HEK293 (cell line): ENCODE measurements at regions not wholly inside any gene's neighbourhood (a gene's known extent, or its start where the extent isn't known, plus 50 kb on each side); places are given as distances from the start of the nearest gene placed in this dataset.

Source experiments
- CTCF ChIA-PET: fragments of 350-600 bp; formaldehyde crosslinking; extraction: SDS; loops from one replicate; lab custom pipeline; 2021; ENCODE audit warnings: antibody characterized with exemption; lab: Yijun Ruan, JAX
- POLR2A ChIA-PET: fragments of 300-600 bp; formaldehyde crosslinking; extraction: SDS; loops from one replicate; lab custom pipeline; 2020; ENCODE audit warnings: antibody characterized with exemption, inconsistent platforms; lab: Yijun Ruan, JAX
- H3K27ac ChIP-seq: fragments of 200-500 bp; sonication (Bioruptor generic); 2 replicates; pipeline ENCODE4 v1.5.1; 2014; ENCODE audit warnings: low read depth, low read length, control low read depth, inconsistent platforms; ENCODE audit errors: extremely low read depth
- H3K36me3 ChIP-seq, 2 experiments: fragments of 200-500 bp in 1 of 2; sonication (Bioruptor generic) in 1 of 2; 1 replicate in 1 of 2; 2 replicates in 1 of 2; pipeline ENCODE4 v1.5.1; 2014 to 2017; ENCODE audit warnings: inconsistent platforms in 2 of 2, low read length in 2 of 2; ENCODE audit not compliant: control insufficient read depth in 2 of 2, insufficient read depth in 1 of 2
- H3K4me1 ChIP-seq: fragments of 200-500 bp; sonication (Bioruptor generic); 2 replicates; pipeline ENCODE4 v1.5.1; 2014; ENCODE audit warnings: mild to moderate bottlenecking, low read length, inconsistent platforms; ENCODE audit not compliant: control insufficient read depth, insufficient read depth
- H3K4me3 ChIP-seq: 2 replicates; pipeline ENCODE4 v1.5.1; 2011; ENCODE audit warnings: low read depth, mild to moderate bottlenecking, control low read depth, low read length, moderate library complexity
- H3K9me3 ChIP-seq: fragments of 200-500 bp; sonication (Bioruptor generic); 2 replicates; pipeline ENCODE4 v1.5.1; 2014; ENCODE audit warnings: low read depth, low read length, inconsistent platforms; ENCODE audit not compliant: control insufficient read depth, insufficient read depth
- KLF16 ChIP-seq: fragments of 450-650 bp; formaldehyde crosslinking; IDR thresholded peaks from 2 replicates; pipeline ENCODE4 v1.5.1; 2017; ENCODE audit warnings: missing biosample characterization, missing genetic modification characterization
- MEIS1 ChIP-seq: sonication (generic); formaldehyde crosslinking; IDR thresholded peaks from 2 replicates; pipeline ENCODE4 v1.8.1; 2022; ENCODE audit warnings: missing genetic modification reagents, mild to moderate bottlenecking, borderline replicate concordance
- RBAK ChIP-seq: fragments of 450-650 bp; formaldehyde crosslinking; IDR thresholded peaks from 2 replicates; pipeline ENCODE4 v1.5.1; 2016; ENCODE audit warnings: missing biosample characterization, missing genetic modification characterization
- ZNF521 ChIP-seq: fragments of 450-650 bp; formaldehyde crosslinking; IDR thresholded peaks from 2 replicates; pipeline ENCODE4 v1.5.1; 2017; ENCODE audit warnings: missing biosample characterization, mild to moderate bottlenecking, missing genetic modification characterization
- ZNF624 ChIP-seq: fragments of 450-650 bp; formaldehyde crosslinking; IDR thresholded peaks from 2 replicates; pipeline ENCODE4 v1.5.1; 2017; ENCODE audit warnings: missing biosample characterization, missing genetic modification characterization
- ZNF677 ChIP-seq: fragments of 450-650 bp; IDR thresholded peaks from 2 replicates; pipeline ENCODE4 v1.5.0; 2018; ENCODE audit warnings: missing biosample characterization, mild to moderate bottlenecking, missing genetic modification characterization, moderate library complexity
- ZNF701 ChIP-seq: fragments of 450-650 bp; formaldehyde crosslinking; IDR thresholded peaks from 2 replicates; pipeline ENCODE4 v1.5.1; 2016; ENCODE audit warnings: missing biosample characterization, missing genetic modification characterization
- ZNF785 ChIP-seq: fragments of 450-650 bp; formaldehyde crosslinking; IDR thresholded peaks from 2 replicates; pipeline ENCODE4 v1.5.1; 2016; ENCODE audit warnings: missing biosample characterization, missing genetic modification characterization
- TF ChIP-seq, protein P1 (sequence below): fragments of 450-650 bp; formaldehyde crosslinking; IDR thresholded peaks from 2 replicates; pipeline ENCODE4 v1.5.1; 2016; ENCODE audit warnings: missing biosample characterization, missing genetic modification characterization
- TF ChIP-seq, protein P2 (sequence below): fragments of 450-650 bp; formaldehyde crosslinking; IDR thresholded peaks from 2 replicates; pipeline ENCODE4 v1.5.1; 2016; ENCODE audit warnings: missing biosample characterization, missing genetic modification characterization
- TF ChIP-seq, protein P3 (sequence below): fragments of 450-650 bp; formaldehyde crosslinking; IDR thresholded peaks from 2 replicates; pipeline ENCODE4 v1.5.1; 2016; ENCODE audit warnings: missing biosample characterization, missing genetic modification characterization, low read depth
- TF ChIP-seq, protein P4 (sequence below): fragments of 450-650 bp; formaldehyde crosslinking; IDR thresholded peaks from 2 replicates; pipeline ENCODE4 v1.5.1; 2016; ENCODE audit warnings: missing biosample characterization, missing genetic modification characterization

DNA sequence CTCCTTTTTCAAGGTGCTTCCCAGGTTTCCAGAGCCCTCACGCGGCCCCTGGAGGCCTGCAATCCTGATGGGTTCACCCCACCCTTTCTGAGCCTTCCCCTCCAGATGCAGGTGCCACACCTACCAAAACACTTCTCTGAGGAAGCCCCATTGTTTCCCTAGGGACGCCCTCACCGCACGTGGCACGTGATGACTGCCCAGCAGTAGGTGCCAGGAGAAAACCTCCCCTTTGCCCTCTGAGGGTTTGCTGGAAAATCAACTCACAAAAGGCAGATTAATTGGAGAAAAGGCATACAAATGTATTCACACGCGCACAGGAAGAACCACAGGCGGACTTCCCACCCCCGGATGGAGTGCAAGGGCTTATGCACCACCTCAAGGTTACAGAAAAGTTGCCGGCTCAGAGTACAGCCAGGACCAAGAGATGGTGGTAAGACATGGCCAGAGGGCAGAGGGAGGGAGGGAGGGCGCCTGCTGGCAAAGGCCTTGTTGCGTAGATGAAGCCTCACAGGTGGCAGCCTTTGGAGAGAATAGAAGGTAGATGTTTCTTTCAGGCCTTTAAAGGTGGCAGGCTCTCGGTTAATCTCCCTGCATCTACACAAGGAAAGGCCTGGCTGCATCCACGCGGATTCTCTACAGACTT lies 269.4 kb upstream of the RAB6C start (continued):
- TF ChIP-seq, protein P1, sequence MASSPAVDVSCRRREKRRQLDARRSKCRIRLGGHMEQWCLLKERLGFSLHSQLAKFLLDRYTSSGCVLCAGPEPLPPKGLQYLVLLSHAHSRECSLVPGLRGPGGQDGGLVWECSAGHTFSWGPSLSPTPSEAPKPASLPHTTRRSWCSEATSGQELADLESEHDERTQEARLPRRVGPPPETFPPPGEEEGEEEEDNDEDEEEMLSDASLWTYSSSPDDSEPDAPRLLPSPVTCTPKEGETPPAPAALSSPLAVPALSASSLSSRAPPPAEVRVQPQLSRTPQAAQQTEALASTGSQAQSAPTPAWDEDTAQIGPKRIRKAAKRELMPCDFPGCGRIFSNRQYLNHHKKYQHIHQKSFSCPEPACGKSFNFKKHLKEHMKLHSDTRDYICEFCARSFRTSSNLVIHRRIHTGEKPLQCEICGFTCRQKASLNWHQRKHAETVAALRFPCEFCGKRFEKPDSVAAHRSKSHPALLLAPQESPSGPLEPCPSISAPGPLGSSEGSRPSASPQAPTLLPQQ: no peak

DNA sequence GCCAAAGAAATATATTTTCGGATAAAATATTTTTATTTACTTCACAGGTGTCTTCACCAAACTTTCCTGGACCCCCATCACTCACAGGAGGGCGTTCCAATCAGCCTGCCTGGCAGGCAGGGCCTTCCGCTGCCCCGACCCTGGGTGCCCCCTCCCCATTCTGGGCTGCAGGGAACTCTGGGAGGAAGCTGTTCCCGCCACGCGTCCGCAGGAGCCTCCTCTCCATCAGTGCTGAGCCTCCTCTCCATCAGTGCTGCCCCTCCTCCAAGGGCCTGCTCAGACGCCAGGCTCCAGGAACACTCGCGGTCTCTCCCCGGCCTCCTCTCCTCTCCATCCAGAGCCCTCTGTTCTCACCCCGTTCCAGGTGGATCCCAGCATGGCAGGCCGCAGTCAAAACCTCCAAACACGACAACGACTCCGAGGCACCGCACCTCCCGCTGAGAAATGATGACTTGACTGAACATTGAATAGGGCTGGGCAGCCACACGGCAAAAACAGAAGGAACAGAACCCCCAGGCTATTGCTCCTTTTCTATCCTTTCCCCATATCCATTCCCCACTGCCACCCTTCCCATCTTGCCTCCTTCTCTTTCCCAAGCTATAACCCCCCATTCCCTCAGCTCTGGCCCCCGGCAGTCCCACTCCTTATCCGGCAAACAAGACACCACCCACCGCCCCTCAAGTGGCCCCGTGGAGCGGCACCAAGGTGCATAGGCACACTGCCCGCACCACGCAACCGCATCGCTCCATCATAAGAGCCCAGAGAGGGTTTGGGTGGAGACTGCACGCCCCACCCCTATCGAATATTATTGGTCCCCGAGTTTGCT lies 268.6 kb upstream of the RAB6C start:
- no peak for TF ChIP-seq ZNF521 (tag by site-specific recombination)
- TF ChIP-seq, protein P2, sequence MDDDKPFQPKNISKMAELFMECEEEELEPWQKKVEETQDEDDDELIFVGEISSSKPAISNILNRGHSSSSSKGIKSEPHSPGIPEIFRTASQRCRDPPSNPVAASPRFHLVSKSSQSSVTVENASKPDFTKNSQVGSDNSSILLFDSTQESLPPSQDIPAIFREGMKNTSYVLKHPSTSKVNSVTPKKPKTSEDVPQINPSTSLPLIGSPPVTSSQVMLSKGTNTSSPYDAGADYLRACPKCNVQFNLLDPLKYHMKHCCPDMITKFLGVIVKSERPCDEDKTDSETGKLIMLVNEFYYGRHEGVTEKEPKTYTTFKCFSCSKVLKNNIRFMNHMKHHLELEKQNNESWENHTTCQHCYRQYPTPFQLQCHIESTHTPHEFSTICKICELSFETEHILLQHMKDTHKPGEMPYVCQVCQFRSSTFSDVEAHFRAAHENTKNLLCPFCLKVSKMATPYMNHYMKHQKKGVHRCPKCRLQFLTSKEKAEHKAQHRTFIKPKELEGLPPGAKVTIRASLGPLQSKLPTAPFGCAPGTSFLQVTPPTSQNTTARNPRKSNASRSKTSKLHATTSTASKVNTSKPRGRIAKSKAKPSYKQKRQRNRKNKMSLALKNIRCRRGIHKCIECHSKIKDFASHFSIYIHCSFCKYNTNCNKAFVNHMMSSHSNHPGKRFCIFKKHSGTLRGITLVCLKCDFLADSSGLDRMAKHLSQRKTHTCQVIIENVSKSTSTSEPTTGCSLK (tag by site-specific recombination): no peak
- TF ChIP-seq, protein P3, sequence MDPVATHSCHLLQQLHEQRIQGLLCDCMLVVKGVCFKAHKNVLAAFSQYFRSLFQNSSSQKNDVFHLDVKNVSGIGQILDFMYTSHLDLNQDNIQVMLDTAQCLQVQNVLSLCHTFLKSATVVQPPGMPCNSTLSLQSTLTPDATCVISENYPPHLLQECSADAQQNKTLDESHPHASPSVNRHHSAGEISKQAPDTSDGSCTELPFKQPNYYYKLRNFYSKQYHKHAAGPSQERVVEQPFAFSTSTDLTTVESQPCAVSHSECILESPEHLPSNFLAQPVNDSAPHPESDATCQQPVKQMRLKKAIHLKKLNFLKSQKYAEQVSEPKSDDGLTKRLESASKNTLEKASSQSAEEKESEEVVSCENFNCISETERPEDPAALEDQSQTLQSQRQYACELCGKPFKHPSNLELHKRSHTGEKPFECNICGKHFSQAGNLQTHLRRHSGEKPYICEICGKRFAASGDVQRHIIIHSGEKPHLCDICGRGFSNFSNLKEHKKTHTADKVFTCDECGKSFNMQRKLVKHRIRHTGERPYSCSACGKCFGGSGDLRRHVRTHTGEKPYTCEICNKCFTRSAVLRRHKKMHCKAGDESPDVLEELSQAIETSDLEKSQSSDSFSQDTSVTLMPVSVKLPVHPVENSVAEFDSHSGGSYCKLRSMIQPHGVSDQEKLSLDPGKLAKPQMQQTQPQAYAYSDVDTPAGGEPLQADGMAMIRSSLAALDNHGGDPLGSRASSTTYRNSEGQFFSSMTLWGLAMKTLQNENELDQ (tag by site-specific recombination): no peak
- TF ChIP-seq KLF16 (tag by site-specific recombination): no peak
- no peak for TF ChIP-seq ZNF701 (tag by site-specific recombination)
- no peak for TF ChIP-seq ZNF785 (tag by site-specific recombination)
- no peak for TF ChIP-seq MEIS1 (CRISPR knock-in tag)
- TF ChIP-seq ZNF624 (tag by site-specific recombination): no peak
- no peak for TF ChIP-seq ZNF677 (tag by site-specific recombination)
- TF ChIP-seq RBAK (tag by site-specific recombination): no peak
- TF ChIP-seq, protein P4, sequence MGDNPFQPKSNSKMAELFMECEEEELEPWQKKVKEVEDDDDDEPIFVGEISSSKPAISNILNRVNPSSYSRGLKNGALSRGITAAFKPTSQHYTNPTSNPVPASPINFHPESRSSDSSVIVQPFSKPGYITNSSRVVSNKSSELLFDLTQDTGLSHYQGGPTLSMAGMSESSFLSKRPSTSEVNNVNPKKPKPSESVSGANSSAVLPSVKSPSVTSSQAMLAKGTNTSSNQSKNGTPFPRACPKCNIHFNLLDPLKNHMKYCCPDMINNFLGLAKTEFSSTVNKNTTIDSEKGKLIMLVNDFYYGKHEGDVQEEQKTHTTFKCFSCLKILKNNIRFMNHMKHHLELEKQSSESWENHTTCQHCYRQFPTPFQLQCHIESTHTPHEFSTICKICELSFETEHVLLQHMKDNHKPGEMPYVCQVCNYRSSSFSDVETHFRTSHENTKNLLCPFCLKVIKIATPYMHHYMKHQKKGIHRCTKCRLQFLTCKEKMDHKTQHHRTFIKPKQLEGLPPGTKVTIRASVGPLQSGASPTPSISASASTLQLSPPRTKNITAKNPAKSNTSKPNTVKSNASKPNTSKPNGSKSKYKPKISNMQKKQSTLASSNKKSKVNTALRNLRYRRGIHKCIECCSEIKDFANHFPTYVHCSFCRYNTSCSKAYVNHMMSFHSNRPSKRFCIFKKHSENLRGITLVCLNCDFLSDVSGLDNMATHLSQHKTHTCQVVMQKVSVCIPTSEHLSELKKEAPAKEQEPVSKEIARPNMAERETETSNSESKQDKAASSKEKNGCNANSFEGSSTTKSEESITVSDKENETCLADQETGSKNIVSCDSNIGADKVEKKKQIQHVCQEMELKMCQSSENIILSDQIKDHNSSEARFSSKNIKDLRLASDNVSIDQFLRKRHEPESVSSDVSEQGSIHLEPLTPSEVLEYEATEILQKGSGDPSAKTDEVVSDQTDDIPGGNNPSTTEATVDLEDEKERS (tag by site-specific recombination): no peak
- no peak overlapping the region for H3K4me3 ChIP-seq
- H3K9me3 ChIP-seq: no peaks in the 10 kb centered on the region
- no peak overlapping the region for H3K27ac ChIP-seq
- no peaks in the 10 kb centered on the region for H3K36me3 ChIP-seq
- H3K4me1 ChIP-seq: no peaks in the 10 kb centered on the region
- CTCF ChIA-PET: no interaction called here
- POLR2A ChIA-PET: no interaction called here
